ENCODE measurements at regions not wholly inside any gene's neighbourhood (a gene's known extent, or its start where the extent isn't known, plus 50 kb on each side); places are given as distances from the start of the nearest gene placed in this dataset.
"Not testable (repeated sequence)": the region's sequence is repeated elsewhere in the genome, so short reads cannot be mapped to it uniquely, and the experiment has no call there.

GRCh38 chr10:28892818-28893547 is 215.7 kb downstream of the BAMBI start:
- DNase-seq (ENCODE audit: low spot score), result no peak
- H3K9me3 ChIP-seq, result no peaks in the 10 kb centered on the region
- ATAC-seq (ENCODE audit: insufficient number of reproducible peaks, low FRiP score, low read depth), result no peak
- no peaks in the 10 kb centered on the region for H3K36me3 ChIP-seq
- H3K27ac ChIP-seq, result no peak overlapping the region
- H3K4me3 ChIP-seq, result no peak overlapping the region
- no peak for TF ChIP-seq CTCF (IDR thresholded peaks at IDR 0.05)
- no peaks in the 10 kb centered on the region for H3K27me3 ChIP-seq (replicated peaks; ENCODE audit: insufficient read depth)
- H3K4me1 ChIP-seq (ENCODE audit: control insufficient read depth in 1 of 2, low read depth in 2 of 2), result peaks cover 0 to 6% of the 10 kb centered on the region in 2 donors

- Histone ChIP-seq H3K9me3 (no peaks in the 10 kb centered on the region), H3K4me1 (ENCODE audit: control insufficient read depth in 1 of 2, low read depth in 2 of 2) (peaks cover 0 to 6% of the 10 kb centered on the region in 2 donors), H3K36me3 (no peaks in the 10 kb centered on the region), H3K4me3 (no peak overlapping the region), H3K27me3 (replicated peaks; ENCODE audit: insufficient read depth) (no peaks in the 10 kb centered on the region), H3K27ac (no peak overlapping the region)
- TF ChIP-seq CTCF (IDR thresholded peaks at IDR 0.05), result no peak
- ATAC-seq (ENCODE audit: insufficient number of reproducible peaks, low FRiP score, low read depth), result no peak
- no peak for DNase-seq (ENCODE audit: low spot score)
Measured at GRCh38 chr10:28894146-28894545, 216.8 kb downstream of the BAMBI start.

- H3K36me3 ChIP-seq; H3K4me1 ChIP-seq (ENCODE audit: control insufficient read depth in 1 of 2, low read depth in 2 of 2); H3K27ac ChIP-seq; H3K4me3 ChIP-seq; DNase-seq (ENCODE audit: low spot score); H3K27me3 ChIP-seq (replicated peaks; ENCODE audit: insufficient read depth); ATAC-seq (ENCODE audit: insufficient number of reproducible peaks, low FRiP score, low read depth); H3K9me3 ChIP-seq: not testable (repeated sequence)
Measured at GRCh38 chr10:28895671-28896070, 218.3 kb downstream of the BAMBI start.

- not testable (repeated sequence) for H3K4me3 ChIP-seq; H3K36me3 ChIP-seq; ATAC-seq (ENCODE audit: insufficient number of reproducible peaks, low FRiP score, low read depth); DNase-seq (ENCODE audit: low spot score); H3K27me3 ChIP-seq (replicated peaks; ENCODE audit: insufficient read depth); H3K4me1 ChIP-seq (ENCODE audit: control insufficient read depth in 1 of 2, low read depth in 2 of 2); H3K27ac ChIP-seq; H3K9me3 ChIP-seq
Measured at GRCh38 chr10:28896791-28897409, 219.6 kb downstream of the BAMBI start.

- Histone ChIP-seq H3K4me1 (ENCODE audit: control insufficient read depth in 1 of 2, low read depth in 2 of 2) (peaks cover 0 to 7% of the 10 kb centered on the region in 2 donors), H3K9me3 (no peaks in the 10 kb centered on the region), H3K27ac (no peak overlapping the region), H3K27me3 (replicated peaks; ENCODE audit: insufficient read depth) (no peaks in the 10 kb centered on the region), H3K36me3 (no peaks in the 10 kb centered on the region), H3K4me3 (no peak overlapping the region)
- TF ChIP-seq CTCF (IDR thresholded peaks at IDR 0.05), result no peak
- ATAC-seq (ENCODE audit: insufficient number of reproducible peaks, low FRiP score, low read depth), result no peak
- DNase-seq (ENCODE audit: low spot score), result no peak
Measured at GRCh38 chr10:28897617-28898464, 220.5 kb downstream of the BAMBI start.

GRCh38 chr10:28902215-28902614 is 224.9 kb downstream of the BAMBI start:
- Histone ChIP-seq H3K36me3 (no peaks in the 10 kb centered on the region), H3K4me1 (ENCODE audit: control insufficient read depth in 1 of 2, low read depth in 2 of 2) (peaks cover 10 to 28% of the 10 kb centered on the region in 2 donors), H3K9me3 (no peaks in the 10 kb centered on the region), H3K27me3 (replicated peaks; ENCODE audit: insufficient read depth) (no peaks in the 10 kb centered on the region), H3K27ac (no peak overlapping the region), H3K4me3 (no peak overlapping the region)
- no peak for ATAC-seq (ENCODE audit: insufficient number of reproducible peaks, low FRiP score, low read depth)
- DNase-seq (ENCODE audit: low spot score), result no peak
- no peak for TF ChIP-seq CTCF (IDR thresholded peaks at IDR 0.05)

All from thoracic aorta (tissue), 2 donors.